Astrocyte (in vitro differentiated cells and primary cell): ENCODE measurements at regions not wholly inside any gene's neighbourhood (a gene's known extent, or its start where the extent isn't known, plus 50 kb on each side); places are given as distances from the start of the nearest gene placed in this dataset.

Experiments
- EZH2 ChIP-seq: IDR thresholded peaks from 2 replicates; pipeline ENCODE4 v1.6.1; 2012; ENCODE audit warnings: mild to moderate bottlenecking, low read length, inconsistent platforms; ENCODE audit not compliant: insufficient read depth
- TF ChIP-seq, protein P1 (sequence below): IDR thresholded peaks from 2 replicates; pipeline ENCODE4 v1.5.1; 2011; ENCODE audit warnings: low read depth, mild to moderate bottlenecking, inconsistent platforms, low read length, moderate library complexity; ENCODE audit not compliant: insufficient read depth

DNA sequence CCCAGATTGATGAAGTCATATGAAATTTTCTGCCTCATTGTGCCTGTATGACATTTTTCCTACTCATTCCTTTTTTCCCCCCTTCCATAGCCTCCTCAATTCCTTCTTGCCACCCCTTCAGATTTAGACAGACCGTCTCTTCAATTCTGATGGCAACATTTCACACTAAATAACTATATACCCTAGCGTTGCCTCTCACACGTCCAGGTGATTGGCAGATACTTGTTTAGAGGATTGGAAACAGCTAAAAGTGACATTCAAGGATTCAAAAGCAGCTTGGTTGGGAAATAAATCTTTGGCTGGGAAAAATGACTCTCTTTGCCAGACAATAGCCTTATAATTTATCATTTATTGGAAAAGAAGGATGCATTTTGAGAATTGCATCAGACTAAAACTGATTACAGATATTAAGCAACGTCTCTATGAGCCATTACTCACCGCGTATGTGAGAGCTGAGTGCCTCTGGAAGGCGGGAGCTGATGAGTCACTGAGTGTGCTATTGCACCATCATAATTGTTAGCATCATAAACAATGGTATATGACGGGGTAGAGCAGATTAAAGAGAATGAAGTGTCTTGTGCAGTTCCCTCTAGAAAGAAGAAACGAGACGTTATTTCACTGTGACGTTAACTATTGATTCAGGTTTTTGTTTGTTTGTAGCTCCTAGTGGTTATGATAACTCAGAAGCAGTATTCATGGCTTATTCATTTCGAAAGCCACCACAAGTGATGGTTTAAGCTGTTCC, 61.1 kb upstream of the FAM216B start:
- TF ChIP-seq, protein P1, sequence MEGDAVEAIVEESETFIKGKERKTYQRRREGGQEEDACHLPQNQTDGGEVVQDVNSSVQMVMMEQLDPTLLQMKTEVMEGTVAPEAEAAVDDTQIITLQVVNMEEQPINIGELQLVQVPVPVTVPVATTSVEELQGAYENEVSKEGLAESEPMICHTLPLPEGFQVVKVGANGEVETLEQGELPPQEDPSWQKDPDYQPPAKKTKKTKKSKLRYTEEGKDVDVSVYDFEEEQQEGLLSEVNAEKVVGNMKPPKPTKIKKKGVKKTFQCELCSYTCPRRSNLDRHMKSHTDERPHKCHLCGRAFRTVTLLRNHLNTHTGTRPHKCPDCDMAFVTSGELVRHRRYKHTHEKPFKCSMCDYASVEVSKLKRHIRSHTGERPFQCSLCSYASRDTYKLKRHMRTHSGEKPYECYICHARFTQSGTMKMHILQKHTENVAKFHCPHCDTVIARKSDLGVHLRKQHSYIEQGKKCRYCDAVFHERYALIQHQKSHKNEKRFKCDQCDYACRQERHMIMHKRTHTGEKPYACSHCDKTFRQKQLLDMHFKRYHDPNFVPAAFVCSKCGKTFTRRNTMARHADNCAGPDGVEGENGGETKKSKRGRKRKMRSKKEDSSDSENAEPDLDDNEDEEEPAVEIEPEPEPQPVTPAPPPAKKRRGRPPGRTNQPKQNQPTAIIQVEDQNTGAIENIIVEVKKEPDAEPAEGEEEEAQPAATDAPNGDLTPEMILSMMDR: no peak
- TF ChIP-seq EZH2: no peak
